CD8-positive, alpha-beta memory T cell (primary cell): ENCODE measurements at regions not wholly inside any gene's neighbourhood (a gene's known extent, or its start where the extent isn't known, plus 50 kb on each side); places are given as distances from the start of the nearest gene placed in this dataset.
A peak's percentile ranks its signal among the peaks of the same experiment; 100 is the strongest.

Source experiments
- CTCF ChIA-PET: fragments of 350-600 bp; sonication (Branson Sonifier 250); formaldehyde crosslinking; loops from one replicate; lab custom pipeline; 2021; ENCODE audit warnings: antibody characterized with exemption; lab: Charles Lee
- POLR2A ChIA-PET: fragments of 350-600 bp; sonication (Branson Sonifier 250); formaldehyde crosslinking; loops from one replicate; lab custom pipeline; 2021; ENCODE audit warnings: antibody characterized with exemption; lab: Charles Lee
- DNase-seq, 5 donors: peaks; one replicate each; pipeline versions ENCODE4 v3.0.0 to v3.0.0-alpha.2; 2020 to 2022; ENCODE audit warnings: mixed read lengths in 1 of 5
- H3K27ac ChIP-seq: one replicate; pipeline ENCODE4 v1.7.0; 2013; ENCODE audit warnings: low read depth, mild to moderate bottlenecking, low read length, moderate library complexity
- H3K27me3 ChIP-seq: 2 replicates; pipeline ENCODE4 v1.7.0; 2013; ENCODE audit warnings: low read length, mild to moderate bottlenecking; ENCODE audit not compliant: insufficient read depth, poor library complexity, severe bottlenecking
- H3K36me3 ChIP-seq: 2 replicates; pipeline ENCODE4 v1.7.0; 2013; ENCODE audit warnings: mild to moderate bottlenecking, low read length, moderate library complexity; ENCODE audit not compliant: insufficient read depth
- H3K4me1 ChIP-seq: 2 replicates; pipeline ENCODE4 v1.7.0; 2013; ENCODE audit warnings: mild to moderate bottlenecking, low read length, moderate library complexity; ENCODE audit not compliant: insufficient read depth
- H3K4me3 ChIP-seq: 2 replicates; pipeline ENCODE4 v1.7.0; 2013; ENCODE audit warnings: mild to moderate bottlenecking, low read length
- H3K9me3 ChIP-seq: 2 replicates; pipeline ENCODE4 v1.7.0; 2013; ENCODE audit warnings: mild to moderate bottlenecking, low read length
- H3K27ac Mint-ChIP-seq, 8 donors: one replicate each; pipeline ENCODE4 v1.8.0; 2020 to 2021; ENCODE audit warnings: mixed read lengths in 8 of 8, mild to moderate bottlenecking in 6 of 8, inconsistent platforms in 3 of 8, moderate library complexity in 3 of 8
- H3K27me3 Mint-ChIP-seq, 2 donors: one replicate each; pipeline ENCODE4 v1.8.0; 2020 to 2021; ENCODE audit warnings: mixed read lengths in 2 of 2, mild to moderate bottlenecking in 1 of 2, moderate library complexity in 1 of 2
- H3K36me3 Mint-ChIP-seq, 3 donors: one replicate each; pipeline ENCODE4 v1.8.0; 2020 to 2021; ENCODE audit warnings: mixed read lengths in 3 of 3, inconsistent platforms in 1 of 3, mild to moderate bottlenecking in 1 of 3
- H3K4me1 Mint-ChIP-seq, 3 donors: one replicate each; pipeline ENCODE4 v1.8.0; 2020 to 2021; ENCODE audit warnings: mixed read lengths in 3 of 3, inconsistent platforms in 1 of 3, mild to moderate bottlenecking in 1 of 3
- H3K4me3 Mint-ChIP-seq, 7 donors: one replicate each; pipeline ENCODE4 v1.8.0; 2020 to 2021; ENCODE audit warnings: mixed read lengths in 7 of 7, mild to moderate bottlenecking in 6 of 7, moderate library complexity in 4 of 7, inconsistent platforms in 2 of 7
- H3K9me3 Mint-ChIP-seq, 5 donors: one replicate each; pipeline ENCODE4 v1.8.0; 2020 to 2022; ENCODE audit warnings: mixed read lengths in 5 of 5, mild to moderate bottlenecking in 3 of 5, moderate library complexity in 2 of 5, inconsistent platforms in 1 of 5

GRCh38 chr16:73545290-73545689 is 497.4 kb upstream of the ZFHX3 start:
- H3K27me3 ChIP-seq, result no peaks in the 10 kb centered on the region
- H3K27ac Mint-ChIP-seq, result no peak overlapping the region
- H3K4me3 ChIP-seq, result no peak overlapping the region
- H3K9me3 ChIP-seq, result no peaks in the 10 kb centered on the region
- POLR2A ChIA-PET, result no interaction called here
- H3K4me1 Mint-ChIP-seq, result no peaks in the 10 kb centered on the region
- H3K4me1 ChIP-seq, result no peaks in the 10 kb centered on the region
- H3K36me3 Mint-ChIP-seq, result peaks cover 0 to 3% (median 0%) of the 10 kb centered on the region in 3 donors
- H3K27ac ChIP-seq, result no peak overlapping the region
- CTCF ChIA-PET, result interaction anchor here (0.7 kb wide), 1 partner anchor 10 kb away, joined by 3 read pairs; no protein-coding TSS in a partner anchor
- no peak for DNase-seq
- peaks cover 0 to 12% (median 3%) of the 10 kb centered on the region in 5 donors for H3K9me3 Mint-ChIP-seq
- H3K36me3 ChIP-seq, result no peaks in the 10 kb centered on the region
- peaks cover 18 to 39% of the 10 kb centered on the region in 2 donors for H3K27me3 Mint-ChIP-seq
- no peak overlapping the region for H3K4me3 Mint-ChIP-seq

- Mint-ChIP-seq H3K27ac (no peak overlapping the region), H3K9me3 (peaks cover 3 to 12% (median 4%) of the 10 kb centered on the region in 5 donors), H3K36me3 (peaks cover 0 to 3% (median 0%) of the 10 kb centered on the region in 3 donors), H3K27me3 (peaks cover 18 to 39% of the 10 kb centered on the region in 2 donors), H3K4me3 (no peak overlapping the region), H3K4me1 (no peaks in the 10 kb centered on the region)
- ChIA-PET POLR2A (no interaction called here), CTCF (interaction anchor here (0.7 kb wide), 1 partner anchor 10 kb away, joined by 3 read pairs; no protein-coding TSS in a partner anchor)
- Histone ChIP-seq H3K4me1 (no peaks in the 10 kb centered on the region), H3K27ac (no peak overlapping the region), H3K9me3 (no peaks in the 10 kb centered on the region), H3K36me3 (no peaks in the 10 kb centered on the region), H3K4me3 (no peak overlapping the region), H3K27me3 (no peaks in the 10 kb centered on the region)
- no peak for DNase-seq
Observed at GRCh38 chr16:73544826-73545225, 496.9 kb upstream of the ZFHX3 start.

GRCh38 chr16:73543970-73544599 is 496.2 kb upstream of the ZFHX3 start:
- Mint-ChIP-seq H3K4me3 (no peak overlapping the region), H3K36me3 (peaks cover 0 to 1% (median 0%) of the 10 kb centered on the region in 3 donors), H3K9me3 (peaks cover 3 to 10% (median 6%) of the 10 kb centered on the region in 5 donors), H3K27me3 (peaks cover 18 to 39% of the 10 kb centered on the region in 2 donors), H3K4me1 (no peaks in the 10 kb centered on the region), H3K27ac (peak overlapping the region in 1 of 8 donors; percentile 11)
- POLR2A ChIA-PET, result no interaction called here
- H3K27ac ChIP-seq, result no peak overlapping the region
- no peak overlapping the region for H3K4me3 ChIP-seq
- H3K36me3 ChIP-seq, result no peaks in the 10 kb centered on the region
- CTCF ChIA-PET, result no interaction called here
- H3K4me1 ChIP-seq, result no peaks in the 10 kb centered on the region
- H3K9me3 ChIP-seq, result no peaks in the 10 kb centered on the region
- H3K27me3 ChIP-seq, result no peaks in the 10 kb centered on the region
- no peak for DNase-seq

DNA sequence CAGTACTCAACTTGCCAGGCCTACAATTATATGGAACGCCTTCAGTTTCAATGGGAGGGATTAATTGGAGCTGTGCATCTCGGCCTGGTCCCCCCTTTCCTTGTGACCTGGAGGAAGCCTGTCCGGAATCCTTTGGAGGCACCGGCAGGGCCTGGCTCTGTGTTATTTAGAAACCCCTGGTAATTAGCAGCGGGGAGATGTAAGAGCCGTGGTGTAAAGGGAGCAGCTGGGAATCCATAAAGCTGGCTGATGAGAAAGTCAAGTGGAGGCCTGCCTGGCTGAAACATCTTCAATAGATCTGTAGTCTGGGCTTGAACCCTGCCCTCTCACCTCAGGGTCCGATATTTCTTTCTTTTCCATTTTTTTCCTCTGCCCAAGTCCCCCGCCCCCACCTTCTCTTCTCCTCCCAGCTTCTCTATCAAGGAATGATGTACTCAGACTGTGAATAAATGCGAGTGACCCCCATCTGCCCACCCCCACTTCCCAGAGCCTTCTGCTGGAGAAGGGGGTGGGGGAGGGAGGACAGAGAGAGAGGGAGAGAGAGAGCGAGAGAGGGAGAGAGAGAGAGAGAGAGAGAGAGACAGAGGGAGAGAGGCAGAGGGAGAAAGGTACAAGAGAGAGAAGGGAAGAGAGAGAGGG is 495.5 kb upstream of the ZFHX3 start:
- Histone ChIP-seq H3K4me3 (no peak overlapping the region), H3K27me3 (no peaks in the 10 kb centered on the region), H3K27ac (no peak overlapping the region), H3K4me1 (no peaks in the 10 kb centered on the region), H3K36me3 (no peaks in the 10 kb centered on the region), H3K9me3 (no peaks in the 10 kb centered on the region)
- POLR2A ChIA-PET, result no interaction called here
- DNase-seq, result no peak
- Mint-ChIP-seq H3K27ac (no peak overlapping the region), H3K36me3 (peaks cover 0 to 1% (median 0%) of the 10 kb centered on the region in 3 donors), H3K27me3 (peaks cover 18 to 39% of the 10 kb centered on the region in 2 donors), H3K4me1 (no peaks in the 10 kb centered on the region), H3K9me3 (peaks cover 3 to 10% (median 6%) of the 10 kb centered on the region in 5 donors), H3K4me3 (no peak overlapping the region)
- CTCF ChIA-PET, result no interaction called here

- Mint-ChIP-seq H3K27me3 (peaks cover 18 to 39% of the 10 kb centered on the region in 2 donors), H3K4me1 (no peaks in the 10 kb centered on the region)
- POLR2A ChIA-PET, result no interaction called here
Observed at GRCh38 chr16:73542885-73543284, 495.0 kb upstream of the ZFHX3 start.

GRCh38 chr16:73537921-73538320 is 490.0 kb upstream of the ZFHX3 start:
- H3K27ac Mint-ChIP-seq, result no peak overlapping the region
- no peak overlapping the region for H3K4me3 ChIP-seq
- peaks cover 0 to 7% of the 10 kb centered on the region in 2 donors for H3K27me3 Mint-ChIP-seq
- no peaks in the 10 kb centered on the region for H3K36me3 ChIP-seq
- no peaks in the 10 kb centered on the region for H3K4me1 Mint-ChIP-seq
- no peak overlapping the region for H3K4me3 Mint-ChIP-seq
- CTCF ChIA-PET, result no interaction called here
- peaks cover 0 to 11% (median 4%) of the 10 kb centered on the region in 5 donors for H3K9me3 Mint-ChIP-seq
- no peaks in the 10 kb centered on the region for H3K4me1 ChIP-seq
- no peaks in the 10 kb centered on the region for H3K9me3 ChIP-seq
- H3K27me3 ChIP-seq, result no peaks in the 10 kb centered on the region
- DNase-seq, result no peak
- POLR2A ChIA-PET, result no interaction called here
- H3K27ac ChIP-seq, result no peak overlapping the region
- H3K36me3 Mint-ChIP-seq, result peaks cover 0 to 1% (median 0%) of the 10 kb centered on the region in 3 donors

More at GRCh38 chr16:73542885-73543284, 495.0 kb upstream of the ZFHX3 start:
- Histone ChIP-seq H3K9me3 (no peaks in the 10 kb centered on the region), H3K4me1 (no peaks in the 10 kb centered on the region), H3K36me3 (no peaks in the 10 kb centered on the region), H3K27me3 (no peaks in the 10 kb centered on the region), H3K4me3 (no peak overlapping the region), H3K27ac (no peak overlapping the region)
- H3K9me3 Mint-ChIP-seq, result peaks cover 3 to 10% (median 6%) of the 10 kb centered on the region in 5 donors
- H3K36me3 Mint-ChIP-seq, result peaks cover 0 to 1% (median 0%) of the 10 kb centered on the region in 3 donors
- no peak for DNase-seq
- no peak overlapping the region for H3K27ac Mint-ChIP-seq
- no peak overlapping the region for H3K4me3 Mint-ChIP-seq
- CTCF ChIA-PET, result no interaction called here

- no peaks in the 10 kb centered on the region for H3K36me3 Mint-ChIP-seq
- Histone ChIP-seq H3K27ac (no peak overlapping the region), H3K4me3 (no peak overlapping the region), H3K36me3 (no peaks in the 10 kb centered on the region), H3K4me1 (no peaks in the 10 kb centered on the region), H3K27me3 (no peaks in the 10 kb centered on the region), H3K9me3 (no peaks in the 10 kb centered on the region)
- H3K27ac Mint-ChIP-seq, result no peak overlapping the region
- POLR2A ChIA-PET, result no interaction called here
- DNase-seq, result no peak
- CTCF ChIA-PET, result no interaction called here
- H3K9me3 Mint-ChIP-seq, result peaks cover 3 to 11% (median 4%) of the 10 kb centered on the region in 5 donors
- H3K4me1 Mint-ChIP-seq, result no peaks in the 10 kb centered on the region
- no peak overlapping the region for H3K4me3 Mint-ChIP-seq
- H3K27me3 Mint-ChIP-seq, result peaks cover 0 to 1% of the 10 kb centered on the region in 2 donors
Observed at GRCh38 chr16:73536931-73537330, 489.0 kb upstream of the ZFHX3 start.

GRCh38 chr16:73531021-73531420 is 483.1 kb upstream of the ZFHX3 start:
- H3K36me3 Mint-ChIP-seq, result no peaks in the 10 kb centered on the region
- no peaks in the 10 kb centered on the region for H3K4me1 Mint-ChIP-seq

More at GRCh38 chr16:73531021-73531420, 483.1 kb upstream of the ZFHX3 start:
- DNase-seq, result no peak
- peaks cover 3 to 9% (median 4%) of the 10 kb centered on the region in 5 donors for H3K9me3 Mint-ChIP-seq
- Histone ChIP-seq H3K27ac (no peak overlapping the region), H3K36me3 (no peaks in the 10 kb centered on the region), H3K27me3 (no peaks in the 10 kb centered on the region), H3K4me3 (no peak overlapping the region), H3K4me1 (no peaks in the 10 kb centered on the region), H3K9me3 (no peaks in the 10 kb centered on the region)
- CTCF ChIA-PET, result no interaction called here
- no peak overlapping the region for H3K27ac Mint-ChIP-seq
- H3K4me3 Mint-ChIP-seq, result no peak overlapping the region
- H3K27me3 Mint-ChIP-seq, result peaks cover 0 to 1% of the 10 kb centered on the region in 2 donors
- POLR2A ChIA-PET, result no interaction called here
